Occipital lobe (tissue), 1 donor: ENCODE measurements at regions not wholly inside any gene's neighbourhood (a gene's known extent, or its start where the extent isn't known, plus 50 kb on each side); places are given as distances from the start of the nearest gene placed in this dataset.
A peak's percentile ranks its signal among the peaks of the same experiment; 100 is the strongest.

Experiments used
- DNase-seq: peaks from one replicate; lab custom pipeline; 2025; lab: John Stamatoyannopoulos, UW

DNA sequence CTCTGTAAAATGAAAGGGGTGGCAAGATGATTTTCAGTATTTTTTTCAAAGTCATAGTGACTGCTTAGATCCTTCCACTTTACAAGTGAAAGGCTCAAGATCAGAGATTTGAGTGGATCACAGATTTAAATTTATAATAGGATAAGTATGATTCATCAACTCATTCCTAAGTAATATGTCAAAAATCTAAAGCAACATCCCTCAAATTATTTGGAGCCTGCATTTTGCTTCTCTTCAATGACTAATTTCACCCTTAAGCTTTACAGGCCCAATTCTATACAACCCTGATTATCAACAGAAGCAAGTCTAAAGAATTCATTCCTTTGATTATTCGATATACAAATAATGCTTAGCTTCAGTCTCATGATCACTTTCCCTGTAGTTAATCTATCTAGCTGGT, 93.9 kb upstream of the HEY2 start:
- DNase-seq: no peak

- DNase-seq: no peak
Measured at GRCh38 chr6:125656287-125656870, 93.1 kb upstream of the HEY2 start.

DNA sequence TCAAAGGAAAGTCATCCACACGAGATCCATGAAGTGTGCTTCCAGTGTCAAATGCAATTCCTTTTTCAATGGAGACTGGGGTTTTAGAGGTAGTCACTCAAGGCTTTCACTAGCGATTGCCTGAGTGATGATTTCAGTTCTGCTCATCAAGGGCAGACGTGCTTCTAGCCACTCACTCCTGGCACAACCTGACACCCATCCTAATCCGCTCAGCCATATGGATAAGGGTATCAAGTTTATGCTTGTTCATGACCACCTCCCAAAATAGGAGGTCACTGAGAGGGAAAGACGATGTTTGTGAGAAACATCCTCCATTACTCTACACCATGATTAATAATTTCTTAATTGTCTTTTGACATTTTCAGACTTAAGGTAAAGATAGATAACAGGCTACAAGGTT, 91.3 kb upstream of the HEY2 start:
- DNase-seq: no peak

GRCh38 chr6:125658759-125659431, 90.5 kb upstream of the HEY2 start:
- no peak for DNase-seq

DNA sequence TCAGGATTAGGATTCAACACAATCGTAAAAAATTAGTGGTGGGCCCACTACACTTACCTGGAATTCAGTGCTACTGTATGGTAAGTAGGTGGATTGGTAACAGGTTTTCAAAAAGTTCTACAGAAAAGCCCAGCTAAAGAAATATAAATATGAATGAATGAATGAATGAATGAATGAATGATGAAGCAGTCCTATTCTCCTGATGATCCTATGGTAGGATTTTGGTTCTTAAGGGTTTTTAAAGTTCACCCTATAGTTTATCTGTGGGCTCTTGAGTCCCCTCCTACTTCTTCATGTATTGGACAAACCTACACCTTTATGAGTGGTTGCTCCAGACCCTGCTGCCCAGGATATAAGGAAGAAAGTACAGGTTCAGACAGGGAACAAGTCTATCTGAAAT, 89.5 kb upstream of the HEY2 start:
- no peak for DNase-seq

DNA sequence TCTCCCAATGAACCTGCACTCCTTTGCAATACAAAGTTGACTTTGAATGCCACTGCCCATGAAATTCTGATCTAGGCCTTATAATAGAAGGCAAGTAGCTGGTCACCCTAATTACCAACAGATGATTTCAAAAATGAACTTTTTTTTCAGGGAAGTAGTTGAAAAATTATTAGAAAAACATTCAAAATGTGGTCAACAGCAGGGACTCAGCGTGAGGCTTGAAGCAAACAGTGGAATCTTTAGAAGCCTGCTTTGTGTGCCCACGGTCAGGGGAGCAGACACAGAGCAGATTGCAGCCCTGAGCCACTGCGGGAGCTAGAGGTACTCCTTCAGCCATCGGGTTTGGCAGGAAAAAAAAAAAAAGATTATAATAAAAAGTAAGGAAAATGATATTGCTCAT, 87.1 kb upstream of the HEY2 start:
- DNase-seq: no peak

GRCh38 chr6:125665295-125665814, 84.1 kb upstream of the HEY2 start:
- no peak for DNase-seq

DNA sequence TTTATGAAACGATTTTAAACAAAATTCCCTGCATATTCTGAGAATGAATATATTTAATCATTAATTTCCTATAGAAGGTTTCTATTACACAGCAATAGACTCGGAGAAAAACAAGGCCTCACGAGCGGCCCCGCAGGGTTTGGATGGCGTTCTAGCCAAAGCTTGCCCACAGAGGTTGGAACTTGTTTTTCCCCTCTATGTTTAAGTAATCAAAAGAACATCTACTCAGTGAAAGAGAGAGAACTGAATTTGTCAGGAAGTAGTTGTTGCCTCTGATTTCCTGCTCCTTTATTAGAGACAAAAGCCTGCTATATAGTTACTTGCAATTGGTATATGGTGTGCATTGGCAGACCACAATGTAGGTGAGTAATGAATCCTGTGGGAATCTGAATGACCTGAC, 82.1 kb upstream of the HEY2 start:
- DNase-seq: no peak

- peak; percentile 16 for DNase-seq
Measured at GRCh38 chr6:125668071-125668470, 81.4 kb upstream of the HEY2 start.

- no peak for DNase-seq
Measured at GRCh38 chr6:125670568-125670967, 78.9 kb upstream of the HEY2 start.

DNA sequence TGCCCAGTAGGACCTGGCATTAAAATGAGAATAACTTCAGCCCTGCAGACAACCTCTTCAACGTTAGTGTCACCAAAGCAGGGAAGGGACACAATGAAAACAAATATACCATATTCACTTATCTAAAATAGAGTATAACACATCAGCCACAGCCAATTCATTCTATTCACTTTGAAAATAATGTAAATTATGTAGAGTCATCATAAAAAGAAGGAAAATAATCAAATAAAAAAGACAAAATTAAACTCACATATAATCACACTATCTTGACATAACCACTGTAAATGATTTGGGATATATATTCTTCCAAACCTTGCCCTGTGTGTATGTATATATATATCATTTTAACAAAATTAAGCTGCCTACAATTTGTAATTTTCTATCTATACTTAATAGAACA, 78.1 kb upstream of the HEY2 start:
- DNase-seq: no peak

DNA sequence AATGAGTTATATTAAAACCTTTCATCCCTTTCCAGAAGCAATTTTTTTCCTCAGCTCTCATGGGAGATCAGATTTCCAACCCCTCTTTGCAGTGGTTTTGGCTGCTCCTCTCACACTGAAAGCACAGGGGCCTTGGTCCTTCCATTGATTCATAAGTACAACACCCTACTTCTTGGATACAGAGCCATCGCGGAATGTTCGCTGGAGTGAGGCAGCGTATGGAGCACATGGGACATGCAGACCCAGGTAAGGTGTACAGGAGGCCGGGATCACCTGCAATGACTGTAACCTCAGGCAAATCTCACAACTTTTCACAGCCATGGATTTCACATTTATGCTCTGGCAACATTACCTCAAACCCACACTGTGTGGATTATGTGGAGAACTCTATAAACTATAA, 75.2 kb upstream of the HEY2 start:
- DNase-seq: no peak

- DNase-seq: no peak
Measured at GRCh38 chr6:125678601-125679000, 70.8 kb upstream of the HEY2 start.

DNA sequence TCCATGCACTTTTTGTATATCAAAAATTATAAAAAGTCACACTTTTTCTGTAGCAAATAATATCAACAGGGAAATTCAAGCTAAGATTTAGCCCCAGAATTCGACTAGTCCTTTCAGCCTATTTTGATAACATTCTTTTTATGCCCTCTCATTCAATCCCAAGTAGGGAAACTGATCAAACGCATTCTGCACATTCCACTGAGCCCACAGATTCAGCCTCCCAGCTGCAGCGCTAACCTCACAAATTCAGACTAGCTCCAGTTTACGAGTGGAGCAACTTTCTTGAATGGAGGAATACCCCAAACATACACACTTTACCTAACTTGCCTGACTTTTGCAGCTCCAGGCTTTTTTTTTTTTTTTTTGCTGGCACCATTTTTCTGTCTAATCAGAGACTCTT, 70.3 kb upstream of the HEY2 start:
- no peak for DNase-seq

GRCh38 chr6:125679651-125680050, 69.8 kb upstream of the HEY2 start:
- no peak for DNase-seq

GRCh38 chr6:125682939-125683338, 66.5 kb upstream of the HEY2 start:
- DNase-seq: no peak

DNA sequence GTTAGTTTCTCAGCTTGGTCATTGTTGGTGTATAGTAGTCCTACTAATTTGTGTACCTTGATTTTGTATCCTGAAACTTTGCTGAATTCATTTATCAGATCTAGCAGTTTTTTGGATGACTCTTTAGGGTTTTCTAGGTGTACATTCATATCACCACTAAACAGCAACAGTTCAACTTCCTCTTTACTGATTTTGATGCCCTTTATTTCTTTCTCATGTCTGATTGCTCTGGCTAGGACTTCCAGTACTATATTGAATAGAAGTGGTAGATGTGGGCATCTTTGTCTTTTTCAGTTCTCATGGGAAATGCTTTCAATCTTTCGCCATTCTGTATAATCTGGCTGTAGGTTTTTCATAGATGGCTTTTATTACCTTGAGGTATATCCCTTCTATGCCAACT, 61.3 kb upstream of the HEY2 start:
- no peak for DNase-seq

DNA sequence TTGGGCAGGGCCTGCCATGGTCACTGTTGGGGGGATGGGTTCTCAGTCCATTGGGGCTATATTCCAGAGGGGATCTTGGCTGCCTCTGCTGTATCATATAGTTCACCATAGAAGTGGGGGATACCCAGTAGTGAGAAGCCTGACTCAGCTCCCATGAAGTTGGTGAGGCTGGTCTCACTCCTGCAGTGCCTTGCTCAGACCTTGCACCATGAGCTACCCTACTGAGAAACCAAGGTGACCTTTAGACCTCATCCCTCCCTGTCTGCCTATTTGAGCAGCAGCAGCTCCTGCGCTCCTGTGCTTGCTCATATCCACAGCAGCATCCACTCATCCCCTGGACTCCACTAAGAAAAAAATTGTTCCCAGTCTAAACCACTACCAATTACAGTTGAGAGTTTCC, 56.0 kb upstream of the HEY2 start:
- no peak for DNase-seq

GRCh38 chr6:125699591-125699990, 49.8 kb upstream of the HEY2 start:
- no peak for DNase-seq
